Smooth muscle cell (in vitro differentiated cells): ENCODE measurements at regions not wholly inside any gene's neighbourhood (a gene's known extent, or its start where the extent isn't known, plus 50 kb on each side); places are given as distances from the start of the nearest gene placed in this dataset.

Experiments used
- DNase-seq: peaks from one replicate; lab custom pipeline; 2025; ENCODE audit not compliant: unreplicated experiment; lab: John Stamatoyannopoulos, UW
- H2AFZ ChIP-seq: fragments of 200-600 bp; sonication (generic); 2 replicates; pipeline ENCODE4 v1.6.0; 2016; ENCODE audit warnings: antibody characterized with exemption, low read depth, mild to moderate bottlenecking
- H3F3A ChIP-seq: fragments of 200-600 bp; sonication (generic); 2 replicates; pipeline ENCODE4 v1.6.0; 2017; ENCODE audit warnings: antibody characterized with exemption, low read depth
- H3K27ac ChIP-seq: fragments of 200-600 bp; sonication (generic); 2 replicates; pipeline ENCODE4 v1.5.1; 2016; ENCODE audit warnings: low read depth, mild to moderate bottlenecking
- H3K27me3 ChIP-seq: fragments of 200-600 bp; sonication (generic); 2 replicates; pipeline ENCODE4 v1.6.1; 2016; ENCODE audit warnings: low read depth, mild to moderate bottlenecking
- H3K36me3 ChIP-seq: fragments of 200-600 bp; sonication (generic); 2 replicates; pipeline ENCODE4 v1.5.1; 2016; ENCODE audit warnings: low read depth
- H3K4me1 ChIP-seq: fragments of 200-600 bp; sonication (generic); 2 replicates; pipeline ENCODE4 v1.5.1; 2016; ENCODE audit warnings: low read depth
- H3K4me2 ChIP-seq: fragments of 200-600 bp; sonication (generic); 2 replicates; pipeline ENCODE4 v1.6.0; 2016; ENCODE audit warnings: mild to moderate bottlenecking
- H3K4me3 ChIP-seq: fragments of 200-600 bp; sonication (generic); 2 replicates; pipeline ENCODE4 v1.5.1; 2016; ENCODE audit warnings: mild to moderate bottlenecking
- H3K79me2 ChIP-seq: fragments of 200-600 bp; sonication (generic); 2 replicates; pipeline ENCODE4 v1.6.0; 2016; ENCODE audit warnings: low read depth, mild to moderate bottlenecking
- H3K9ac ChIP-seq: fragments of 200-600 bp; sonication (generic); 2 replicates; pipeline ENCODE4 v1.6.0; 2016; ENCODE audit warnings: low read depth
- H3K9me3 ChIP-seq: fragments of 200-600 bp; sonication (generic); replicated peaks from 2 replicates; pipeline ENCODE4 v1.5.1; 2016; ENCODE audit warnings: low read depth
- H4K20me1 ChIP-seq: fragments of 200-600 bp; sonication (generic); 2 replicates; pipeline ENCODE4 v1.6.0; 2016; ENCODE audit warnings: low read depth
- whole genome bisulfite sequencing: methylation state at CpG from one replicate; pipeline ENCODE4 v1.1.7; 2016; ENCODE audit warnings: low lambda C conversion rate; 5-methylcytosine and 5-hydroxymethylcytosine counted together
- TF ChIP-seq, protein P1 (sequence below): fragments of 200-600 bp; sonication (generic); IDR thresholded peaks from 2 replicates; pipeline ENCODE4 v1.5.1; 2017; ENCODE audit warnings: borderline replicate concordance, mild to moderate bottlenecking, antibody characterized with exemption; ENCODE audit not compliant: insufficient read depth, poor library complexity, severe bottlenecking

DNA sequence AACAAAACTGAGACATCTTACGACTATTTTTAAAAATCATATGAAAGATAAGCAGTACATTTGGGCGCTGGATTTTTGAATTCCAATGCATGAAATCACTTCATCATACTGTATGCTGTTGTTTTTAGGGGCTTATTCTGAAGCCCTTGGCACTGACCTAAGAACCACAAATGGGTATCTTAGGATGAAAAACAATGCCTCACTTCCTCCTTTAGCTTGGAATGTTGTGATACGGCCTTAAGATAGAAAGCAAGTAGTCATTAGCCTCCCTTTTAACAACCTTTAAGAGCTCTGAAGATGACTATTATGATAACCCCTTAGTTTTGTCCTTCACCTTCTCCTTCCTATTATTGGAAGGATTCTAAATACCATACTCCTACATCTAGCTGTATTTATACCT is 289.8 kb downstream of the ARPP21 start:
- H3K4me1 ChIP-seq: no peaks in the 10 kb centered on the region
- no peaks in the 10 kb centered on the region for H3K9me3 ChIP-seq
- WGBS: 57% methylated on average over 3 of the region's 3 CpGs

DNA sequence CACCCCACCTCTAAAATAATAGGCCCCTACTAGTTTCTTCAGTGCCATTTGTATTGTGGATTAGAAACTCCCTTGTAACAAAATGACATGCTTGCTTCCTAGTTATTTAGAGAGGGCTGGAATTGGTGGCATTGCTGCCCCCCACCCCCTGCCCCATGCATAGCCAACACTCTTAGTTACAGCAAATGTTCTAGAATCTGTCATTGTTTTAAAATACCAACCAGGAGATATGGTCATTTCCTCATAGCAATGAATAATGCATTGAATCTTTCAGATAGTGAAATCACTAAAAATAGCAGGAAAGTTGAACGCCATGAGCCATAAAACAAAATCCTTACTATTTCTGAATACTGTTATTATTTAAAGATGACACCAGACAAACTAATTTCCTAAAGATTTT is 292.5 kb downstream of the ARPP21 start:
- no peak overlapping the region for H3K9ac ChIP-seq
- H3K4me2 ChIP-seq: no peak overlapping the region
- no peaks in the 10 kb centered on the region for H3K9me3 ChIP-seq
- TF ChIP-seq, protein P1, sequence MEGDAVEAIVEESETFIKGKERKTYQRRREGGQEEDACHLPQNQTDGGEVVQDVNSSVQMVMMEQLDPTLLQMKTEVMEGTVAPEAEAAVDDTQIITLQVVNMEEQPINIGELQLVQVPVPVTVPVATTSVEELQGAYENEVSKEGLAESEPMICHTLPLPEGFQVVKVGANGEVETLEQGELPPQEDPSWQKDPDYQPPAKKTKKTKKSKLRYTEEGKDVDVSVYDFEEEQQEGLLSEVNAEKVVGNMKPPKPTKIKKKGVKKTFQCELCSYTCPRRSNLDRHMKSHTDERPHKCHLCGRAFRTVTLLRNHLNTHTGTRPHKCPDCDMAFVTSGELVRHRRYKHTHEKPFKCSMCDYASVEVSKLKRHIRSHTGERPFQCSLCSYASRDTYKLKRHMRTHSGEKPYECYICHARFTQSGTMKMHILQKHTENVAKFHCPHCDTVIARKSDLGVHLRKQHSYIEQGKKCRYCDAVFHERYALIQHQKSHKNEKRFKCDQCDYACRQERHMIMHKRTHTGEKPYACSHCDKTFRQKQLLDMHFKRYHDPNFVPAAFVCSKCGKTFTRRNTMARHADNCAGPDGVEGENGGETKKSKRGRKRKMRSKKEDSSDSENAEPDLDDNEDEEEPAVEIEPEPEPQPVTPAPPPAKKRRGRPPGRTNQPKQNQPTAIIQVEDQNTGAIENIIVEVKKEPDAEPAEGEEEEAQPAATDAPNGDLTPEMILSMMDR: no peak
- H3K4me3 ChIP-seq: no peak overlapping the region
- 86% methylated on average over 1 of the region's 1 CpG for WGBS
- no peak overlapping the region for H3K27ac ChIP-seq
- no peaks in the 10 kb centered on the region for H3K4me1 ChIP-seq
- DNase-seq: no peak
- H2AFZ ChIP-seq: no peak overlapping the region
- H3F3A ChIP-seq: no peaks in the 10 kb centered on the region
- H3K36me3 ChIP-seq: no peaks in the 10 kb centered on the region
- no peaks in the 10 kb centered on the region for H3K27me3 ChIP-seq
- H4K20me1 ChIP-seq: no peaks in the 10 kb centered on the region
- no peaks in the 10 kb centered on the region for H3K79me2 ChIP-seq

More for the DNA sequence above, 289.8 kb downstream of the ARPP21 start:
- Histone ChIP-seq H3K9ac (no peak overlapping the region), H3K27ac (no peak overlapping the region), H3F3A (no peaks in the 10 kb centered on the region), H4K20me1 (no peaks in the 10 kb centered on the region), H3K27me3 (no peaks in the 10 kb centered on the region), H3K4me3 (no peak overlapping the region), H2AFZ (no peak overlapping the region), H3K4me2 (no peak overlapping the region), H3K79me2 (no peaks in the 10 kb centered on the region), H3K36me3 (no peaks in the 10 kb centered on the region)
- no peak for DNase-seq
- TF ChIP-seq, protein P1: no peak

DNA sequence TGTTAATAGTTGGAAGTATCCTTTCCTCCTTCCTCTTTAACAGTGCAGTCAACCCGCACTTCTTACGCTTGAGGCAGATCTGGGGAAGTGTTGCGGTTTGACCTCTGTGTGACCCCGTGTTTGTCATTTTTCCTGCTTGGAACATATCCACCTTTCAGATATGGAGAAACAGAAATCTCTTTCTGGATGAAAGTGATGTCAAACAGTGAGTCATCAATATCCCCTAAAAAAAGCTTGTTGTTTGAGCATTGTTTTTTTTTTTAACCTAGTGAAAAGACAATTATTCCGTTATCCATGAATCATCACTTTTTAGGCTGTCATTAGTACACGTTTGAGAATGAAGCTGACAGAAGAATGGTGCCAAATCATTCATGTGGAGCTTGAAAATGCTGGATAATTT is 293.7 kb downstream of the ARPP21 start:
- Histone ChIP-seq H3K4me3 (no peak overlapping the region), H3K36me3 (no peaks in the 10 kb centered on the region), H4K20me1 (no peaks in the 10 kb centered on the region), H3K27ac (no peak overlapping the region), H3K79me2 (no peaks in the 10 kb centered on the region), H3K4me1 (no peaks in the 10 kb centered on the region), H3K9me3 (no peaks in the 10 kb centered on the region), H3K4me2 (no peak overlapping the region), H2AFZ (no peak overlapping the region), H3K9ac (no peak overlapping the region), H3K27me3 (no peaks in the 10 kb centered on the region), H3F3A (no peaks in the 10 kb centered on the region)
- no peak for DNase-seq
- WGBS: 66% methylated on average over 6 of the region's 6 CpGs
- TF ChIP-seq, protein P1: no peak

DNA sequence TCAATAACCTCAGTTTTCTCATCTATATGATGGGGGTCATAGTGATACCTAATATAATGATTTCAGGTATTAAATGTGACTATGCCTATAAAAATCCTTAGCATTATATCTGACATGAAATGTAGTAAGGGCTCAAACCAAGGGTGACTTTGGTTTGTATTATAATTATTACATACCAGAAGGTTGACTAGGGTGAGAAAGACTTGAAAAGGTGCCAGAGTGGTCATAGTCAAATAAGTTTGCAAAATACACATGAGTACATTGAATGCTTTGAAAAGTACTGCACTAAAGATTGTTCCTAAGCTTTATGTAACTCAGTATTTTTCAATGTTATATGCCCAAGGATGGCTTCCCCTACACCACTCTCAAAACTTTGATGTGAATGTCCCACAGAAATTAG is 297.2 kb downstream of the ARPP21 start:
- H3F3A ChIP-seq: no peaks in the 10 kb centered on the region
- H4K20me1 ChIP-seq: no peaks in the 10 kb centered on the region
- H3K4me2 ChIP-seq: no peak overlapping the region
- no peaks in the 10 kb centered on the region for H3K36me3 ChIP-seq
- DNase-seq: no peak
- H3K27me3 ChIP-seq: no peaks in the 10 kb centered on the region
- no peak overlapping the region for H2AFZ ChIP-seq
- no peak overlapping the region for H3K9ac ChIP-seq
- no peaks in the 10 kb centered on the region for H3K9me3 ChIP-seq
- H3K4me1 ChIP-seq: no peaks in the 10 kb centered on the region
- no peak overlapping the region for H3K4me3 ChIP-seq
- no peaks in the 10 kb centered on the region for H3K79me2 ChIP-seq
- no peak overlapping the region for H3K27ac ChIP-seq
- TF ChIP-seq, protein P1: no peak
